Smooth muscle cell (in vitro differentiated cells): ENCODE measurements at regions not wholly inside any gene's neighbourhood (a gene's known extent, or its start where the extent isn't known, plus 50 kb on each side); places are given as distances from the start of the nearest gene placed in this dataset.

Experiments used
- DNase-seq: peaks from one replicate; lab custom pipeline; 2025; ENCODE audit not compliant: unreplicated experiment; lab: John Stamatoyannopoulos, UW
- H2AFZ ChIP-seq: fragments of 200-600 bp; sonication (generic); 2 replicates; pipeline ENCODE4 v1.6.0; 2016; ENCODE audit warnings: antibody characterized with exemption, low read depth, mild to moderate bottlenecking
- H3F3A ChIP-seq: fragments of 200-600 bp; sonication (generic); 2 replicates; pipeline ENCODE4 v1.6.0; 2017; ENCODE audit warnings: antibody characterized with exemption, low read depth
- H3K27ac ChIP-seq: fragments of 200-600 bp; sonication (generic); 2 replicates; pipeline ENCODE4 v1.5.1; 2016; ENCODE audit warnings: low read depth, mild to moderate bottlenecking
- H3K27me3 ChIP-seq: fragments of 200-600 bp; sonication (generic); 2 replicates; pipeline ENCODE4 v1.6.1; 2016; ENCODE audit warnings: low read depth, mild to moderate bottlenecking
- H3K36me3 ChIP-seq: fragments of 200-600 bp; sonication (generic); 2 replicates; pipeline ENCODE4 v1.5.1; 2016; ENCODE audit warnings: low read depth
- H3K4me1 ChIP-seq: fragments of 200-600 bp; sonication (generic); 2 replicates; pipeline ENCODE4 v1.5.1; 2016; ENCODE audit warnings: low read depth
- H3K4me2 ChIP-seq: fragments of 200-600 bp; sonication (generic); 2 replicates; pipeline ENCODE4 v1.6.0; 2016; ENCODE audit warnings: mild to moderate bottlenecking
- H3K4me3 ChIP-seq: fragments of 200-600 bp; sonication (generic); 2 replicates; pipeline ENCODE4 v1.5.1; 2016; ENCODE audit warnings: mild to moderate bottlenecking
- H3K79me2 ChIP-seq: fragments of 200-600 bp; sonication (generic); 2 replicates; pipeline ENCODE4 v1.6.0; 2016; ENCODE audit warnings: low read depth, mild to moderate bottlenecking
- H3K9ac ChIP-seq: fragments of 200-600 bp; sonication (generic); 2 replicates; pipeline ENCODE4 v1.6.0; 2016; ENCODE audit warnings: low read depth
- H3K9me3 ChIP-seq: fragments of 200-600 bp; sonication (generic); replicated peaks from 2 replicates; pipeline ENCODE4 v1.5.1; 2016; ENCODE audit warnings: low read depth
- H4K20me1 ChIP-seq: fragments of 200-600 bp; sonication (generic); 2 replicates; pipeline ENCODE4 v1.6.0; 2016; ENCODE audit warnings: low read depth
- WGBS: methylation state at CpG from one replicate; pipeline ENCODE4 v1.1.7; 2016; ENCODE audit warnings: low lambda C conversion rate; 5-methylcytosine and 5-hydroxymethylcytosine counted together
- TF ChIP-seq, protein P1 (sequence below): fragments of 200-600 bp; sonication (generic); IDR thresholded peaks from 2 replicates; pipeline ENCODE4 v1.5.1; 2017; ENCODE audit warnings: borderline replicate concordance, mild to moderate bottlenecking, antibody characterized with exemption; ENCODE audit not compliant: insufficient read depth, poor library complexity, severe bottlenecking

GRCh38 chr1:41983451-41983850, 64.7 kb upstream of the HIVEP3 start:
- H3K4me1 ChIP-seq, result no peaks in the 10 kb centered on the region
- no peaks in the 10 kb centered on the region for H3K9me3 ChIP-seq

DNA sequence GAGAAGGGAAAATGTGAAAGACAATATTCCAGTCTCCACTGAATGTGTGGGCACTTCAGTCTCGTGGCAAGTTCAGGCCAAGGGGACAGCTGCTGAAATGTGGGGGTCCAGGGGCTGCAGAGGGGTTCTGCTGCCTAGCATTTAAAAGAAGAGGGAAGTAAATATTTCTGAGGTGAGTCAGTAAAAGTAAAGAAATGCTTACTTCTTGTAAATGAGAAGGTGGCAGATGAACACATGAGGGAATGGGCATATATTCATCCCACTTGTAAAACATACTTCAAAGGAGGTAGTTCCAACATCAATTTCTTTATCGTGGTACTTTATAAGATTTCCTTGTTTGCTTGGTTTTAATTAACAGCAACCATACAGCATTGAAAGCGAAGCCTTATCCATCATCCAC, 63.1 kb upstream of the HIVEP3 start:
- no peak overlapping the region for H3K4me3 ChIP-seq
- TF ChIP-seq, protein P1, sequence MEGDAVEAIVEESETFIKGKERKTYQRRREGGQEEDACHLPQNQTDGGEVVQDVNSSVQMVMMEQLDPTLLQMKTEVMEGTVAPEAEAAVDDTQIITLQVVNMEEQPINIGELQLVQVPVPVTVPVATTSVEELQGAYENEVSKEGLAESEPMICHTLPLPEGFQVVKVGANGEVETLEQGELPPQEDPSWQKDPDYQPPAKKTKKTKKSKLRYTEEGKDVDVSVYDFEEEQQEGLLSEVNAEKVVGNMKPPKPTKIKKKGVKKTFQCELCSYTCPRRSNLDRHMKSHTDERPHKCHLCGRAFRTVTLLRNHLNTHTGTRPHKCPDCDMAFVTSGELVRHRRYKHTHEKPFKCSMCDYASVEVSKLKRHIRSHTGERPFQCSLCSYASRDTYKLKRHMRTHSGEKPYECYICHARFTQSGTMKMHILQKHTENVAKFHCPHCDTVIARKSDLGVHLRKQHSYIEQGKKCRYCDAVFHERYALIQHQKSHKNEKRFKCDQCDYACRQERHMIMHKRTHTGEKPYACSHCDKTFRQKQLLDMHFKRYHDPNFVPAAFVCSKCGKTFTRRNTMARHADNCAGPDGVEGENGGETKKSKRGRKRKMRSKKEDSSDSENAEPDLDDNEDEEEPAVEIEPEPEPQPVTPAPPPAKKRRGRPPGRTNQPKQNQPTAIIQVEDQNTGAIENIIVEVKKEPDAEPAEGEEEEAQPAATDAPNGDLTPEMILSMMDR, result no peak

More at GRCh38 chr1:41983451-41983850, 64.7 kb upstream of the HIVEP3 start:
- Histone ChIP-seq H3K27me3 (no peaks in the 10 kb centered on the region), H3K9ac (no peak overlapping the region), H3K27ac (no peak overlapping the region), H3F3A (no peaks in the 10 kb centered on the region), H3K4me3 (no peak overlapping the region), H2AFZ (no peak overlapping the region), H3K4me2 (no peak overlapping the region), H3K36me3 (no peaks in the 10 kb centered on the region), H3K79me2 (no peaks in the 10 kb centered on the region), H4K20me1 (no peaks in the 10 kb centered on the region)
- TF ChIP-seq, protein P1, result no peak
- 89% methylated on average over 3 of the region's 3 CpGs for WGBS
- DNase-seq, result no peak

DNA sequence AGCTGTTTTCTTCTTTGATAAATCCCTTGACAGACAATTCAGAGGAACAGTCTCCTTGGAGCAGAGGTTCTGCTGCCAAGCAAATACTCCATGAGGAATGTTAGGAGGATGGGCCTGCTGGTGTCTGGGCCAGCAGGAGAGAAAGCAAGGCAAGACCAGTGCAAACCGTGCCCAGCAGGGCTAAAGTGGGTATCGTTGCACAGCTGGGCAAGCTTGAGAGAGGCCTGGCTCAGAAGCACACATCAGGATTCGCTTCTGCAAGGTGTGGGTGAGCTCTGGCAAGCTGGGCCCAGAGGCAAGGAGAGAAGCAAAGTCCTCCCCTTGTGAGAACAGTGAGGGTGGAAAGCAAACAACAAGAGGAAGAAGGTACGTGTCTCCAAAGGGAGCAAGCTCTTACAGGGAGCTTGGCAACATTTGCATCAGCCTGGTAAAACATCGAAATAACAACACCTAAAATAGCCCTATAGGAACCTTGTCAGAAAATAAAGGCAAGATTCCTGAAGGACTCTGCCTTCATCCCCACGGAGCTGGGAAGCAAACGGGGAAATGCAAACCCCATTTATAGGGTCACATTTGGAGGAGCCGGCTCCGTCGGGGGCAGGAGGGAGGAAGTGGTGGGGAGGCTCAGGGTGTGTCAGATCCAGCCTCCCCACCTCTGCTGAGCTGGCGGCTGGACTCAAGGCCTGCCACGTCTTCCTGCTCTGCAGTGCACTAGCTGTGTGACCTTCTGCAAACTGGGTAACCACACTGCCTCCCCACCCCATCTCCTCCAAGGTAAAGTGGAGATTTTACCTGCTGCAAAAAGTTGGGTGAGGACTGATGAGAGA, 62.3 kb upstream of the HIVEP3 start:
- Histone ChIP-seq H3F3A (no peaks in the 10 kb centered on the region), H3K36me3 (no peaks in the 10 kb centered on the region), H3K27ac (no peak overlapping the region), H3K79me2 (no peaks in the 10 kb centered on the region), H3K9me3 (no peaks in the 10 kb centered on the region), H4K20me1 (no peaks in the 10 kb centered on the region), H3K4me1 (no peaks in the 10 kb centered on the region), H3K4me3 (no peak overlapping the region), H2AFZ (no peak overlapping the region), H3K9ac (no peak overlapping the region), H3K27me3 (no peaks in the 10 kb centered on the region), H3K4me2 (no peak overlapping the region)
- TF ChIP-seq, protein P1, result no peak
- 76% methylated on average over 12 of the region's 12 CpGs for WGBS
- DNase-seq, result no peak

More for the DNA sequence above, 63.1 kb upstream of the HIVEP3 start:
- H4K20me1 ChIP-seq, result no peaks in the 10 kb centered on the region
- no peaks in the 10 kb centered on the region for H3K4me1 ChIP-seq
- no peak overlapping the region for H3K9ac ChIP-seq
- H3K79me2 ChIP-seq, result no peaks in the 10 kb centered on the region
- no peak overlapping the region for H2AFZ ChIP-seq
- H3F3A ChIP-seq, result no peaks in the 10 kb centered on the region
- DNase-seq, result no peak
- no peak overlapping the region for H3K27ac ChIP-seq
- 90% methylated on average over 3 of the region's 3 CpGs for WGBS
- H3K27me3 ChIP-seq, result no peaks in the 10 kb centered on the region
- H3K4me2 ChIP-seq, result no peak overlapping the region
- H3K9me3 ChIP-seq, result no peaks in the 10 kb centered on the region
- H3K36me3 ChIP-seq, result no peaks in the 10 kb centered on the region

DNA sequence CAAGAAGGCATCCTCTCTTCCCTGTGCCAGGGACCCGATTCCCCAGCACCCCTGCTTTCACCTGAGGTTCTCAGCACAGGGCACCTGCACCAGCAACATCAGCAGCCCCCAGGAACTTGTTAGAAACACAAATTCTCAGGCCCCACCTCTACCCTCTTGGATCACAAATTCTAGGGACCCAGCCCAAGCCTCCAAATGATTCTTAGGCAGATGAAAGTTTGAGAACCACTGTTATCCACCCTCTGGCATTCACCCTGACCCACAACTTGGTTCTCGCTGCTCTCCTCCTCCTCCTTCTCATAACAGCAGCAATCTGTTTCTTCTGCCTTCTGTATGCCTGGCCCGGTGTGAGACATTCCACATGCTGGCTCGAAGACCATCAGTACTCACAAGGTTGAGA, 60.3 kb upstream of the HIVEP3 start:
- no peak overlapping the region for H3K9ac ChIP-seq
- H3K4me1 ChIP-seq, result no peaks in the 10 kb centered on the region
- H3K9me3 ChIP-seq, result no peaks in the 10 kb centered on the region
- no peaks in the 10 kb centered on the region for H3K79me2 ChIP-seq
- H2AFZ ChIP-seq, result no peak overlapping the region
- WGBS, result 80% methylated on average over 4 of the region's 4 CpGs
- no peaks in the 10 kb centered on the region for H3K36me3 ChIP-seq
- H3K27me3 ChIP-seq, result no peaks in the 10 kb centered on the region
- no peaks in the 10 kb centered on the region for H4K20me1 ChIP-seq
- H3K4me2 ChIP-seq, result no peak overlapping the region
- TF ChIP-seq, protein P1, result no peak
- no peak overlapping the region for H3K4me3 ChIP-seq
- no peak overlapping the region for H3K27ac ChIP-seq
- no peaks in the 10 kb centered on the region for H3F3A ChIP-seq
- DNase-seq, result no peak
